HL-60 (cell line): ENCODE measurements at regions not wholly inside any gene's neighbourhood (a gene's known extent, or its start where the extent isn't known, plus 50 kb on each side); places are given as distances from the start of the nearest gene placed in this dataset.

Experiments used
- DNase-seq, 2 experiments: peaks; one replicate each; pipeline ENCODE4 v3.0.0-alpha.2; 2010 to 2020; ENCODE audit warnings: low read depth in 1 of 2, low spot score in 1 of 2
- H3K27ac ChIP-seq: fragments of 250-450 bp; sonication (Bioruptor Pico); replicated peaks from 2 replicates; pipeline ENCODE4 v1.5.1; 2020; ENCODE audit warnings: mild to moderate bottlenecking, moderate library complexity
- H3K27me3 ChIP-seq: fragments of 250-450 bp; sonication (Bioruptor Pico); 2 replicates; pipeline ENCODE4 v1.5.1; 2021; ENCODE audit warnings: mild to moderate bottlenecking, moderate library complexity; ENCODE audit not compliant: insufficient read depth, poor library complexity, severe bottlenecking
- H3K4me3 ChIP-seq: replicated peaks from 2 replicates; pipeline ENCODE4 v1.5.1; 2011; ENCODE audit warnings: mild to moderate bottlenecking, control low read depth, low read length; ENCODE audit not compliant: insufficient read depth
- GABPA ChIP-seq: IDR thresholded peaks from 2 replicates; pipeline ENCODE4 v1.6.1; 2012; ENCODE audit warnings: low read depth
- POLR2AphosphoS5 ChIP-seq: IDR thresholded peaks from 2 replicates; pipeline ENCODE4 v1.6.1; 2012; ENCODE audit warnings: low read depth
- SPI1 ChIP-seq: IDR thresholded peaks from 2 replicates; pipeline ENCODE4 v1.6.1; 2012; ENCODE audit warnings: low read depth, mild to moderate bottlenecking, borderline replicate concordance
- TF ChIP-seq, protein P1 (sequence below): IDR thresholded peaks from 2 replicates; pipeline ENCODE4 v1.6.1; 2012; ENCODE audit warnings: low read depth; ENCODE audit not compliant: insufficient replicate concordance
- TF ChIP-seq, protein P2 (sequence below): IDR thresholded peaks from one replicate; pipeline ENCODE4 v1.5.1; 2011; ENCODE audit warnings: low read length, control low read depth, inconsistent platforms; ENCODE audit not compliant: insufficient read depth

DNA sequence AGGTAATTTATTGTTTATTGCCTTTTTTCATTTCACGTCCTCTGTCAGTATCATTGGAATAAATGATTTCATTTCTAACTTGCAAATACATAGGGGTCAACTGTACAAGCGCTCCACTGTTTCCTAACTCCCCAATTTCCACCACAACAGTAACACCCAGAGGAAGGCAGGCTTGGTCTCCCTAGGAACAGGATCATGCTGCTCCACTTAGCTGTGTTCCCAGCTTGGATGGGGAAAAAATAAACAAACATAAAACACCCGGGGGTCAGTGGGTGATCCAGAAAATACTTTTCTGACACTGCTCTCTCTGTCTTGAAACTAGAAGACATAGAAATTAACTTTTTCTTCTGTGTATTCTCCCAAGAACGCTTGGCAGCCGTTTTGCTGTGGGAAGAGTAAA lies 772.5 kb downstream of the TRIML1 start:
- Histone ChIP-seq H3K27me3 (no peaks in the 10 kb centered on the region), H3K4me3 (no peak overlapping the region), H3K27ac (no peak overlapping the region)
- DNase-seq, result no peak
- TF ChIP-seq SPI1 (no peak), GABPA (no peak), POLR2AphosphoS5 (no peak)
- TF ChIP-seq, protein P1, sequence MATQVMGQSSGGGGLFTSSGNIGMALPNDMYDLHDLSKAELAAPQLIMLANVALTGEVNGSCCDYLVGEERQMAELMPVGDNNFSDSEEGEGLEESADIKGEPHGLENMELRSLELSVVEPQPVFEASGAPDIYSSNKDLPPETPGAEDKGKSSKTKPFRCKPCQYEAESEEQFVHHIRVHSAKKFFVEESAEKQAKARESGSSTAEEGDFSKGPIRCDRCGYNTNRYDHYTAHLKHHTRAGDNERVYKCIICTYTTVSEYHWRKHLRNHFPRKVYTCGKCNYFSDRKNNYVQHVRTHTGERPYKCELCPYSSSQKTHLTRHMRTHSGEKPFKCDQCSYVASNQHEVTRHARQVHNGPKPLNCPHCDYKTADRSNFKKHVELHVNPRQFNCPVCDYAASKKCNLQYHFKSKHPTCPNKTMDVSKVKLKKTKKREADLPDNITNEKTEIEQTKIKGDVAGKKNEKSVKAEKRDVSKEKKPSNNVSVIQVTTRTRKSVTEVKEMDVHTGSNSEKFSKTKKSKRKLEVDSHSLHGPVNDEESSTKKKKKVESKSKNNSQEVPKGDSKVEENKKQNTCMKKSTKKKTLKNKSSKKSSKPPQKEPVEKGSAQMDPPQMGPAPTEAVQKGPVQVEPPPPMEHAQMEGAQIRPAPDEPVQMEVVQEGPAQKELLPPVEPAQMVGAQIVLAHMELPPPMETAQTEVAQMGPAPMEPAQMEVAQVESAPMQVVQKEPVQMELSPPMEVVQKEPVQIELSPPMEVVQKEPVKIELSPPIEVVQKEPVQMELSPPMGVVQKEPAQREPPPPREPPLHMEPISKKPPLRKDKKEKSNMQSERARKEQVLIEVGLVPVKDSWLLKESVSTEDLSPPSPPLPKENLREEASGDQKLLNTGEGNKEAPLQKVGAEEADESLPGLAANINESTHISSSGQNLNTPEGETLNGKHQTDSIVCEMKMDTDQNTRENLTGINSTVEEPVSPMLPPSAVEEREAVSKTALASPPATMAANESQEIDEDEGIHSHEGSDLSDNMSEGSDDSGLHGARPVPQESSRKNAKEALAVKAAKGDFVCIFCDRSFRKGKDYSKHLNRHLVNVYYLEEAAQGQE, result no peak
- TF ChIP-seq, protein P2, sequence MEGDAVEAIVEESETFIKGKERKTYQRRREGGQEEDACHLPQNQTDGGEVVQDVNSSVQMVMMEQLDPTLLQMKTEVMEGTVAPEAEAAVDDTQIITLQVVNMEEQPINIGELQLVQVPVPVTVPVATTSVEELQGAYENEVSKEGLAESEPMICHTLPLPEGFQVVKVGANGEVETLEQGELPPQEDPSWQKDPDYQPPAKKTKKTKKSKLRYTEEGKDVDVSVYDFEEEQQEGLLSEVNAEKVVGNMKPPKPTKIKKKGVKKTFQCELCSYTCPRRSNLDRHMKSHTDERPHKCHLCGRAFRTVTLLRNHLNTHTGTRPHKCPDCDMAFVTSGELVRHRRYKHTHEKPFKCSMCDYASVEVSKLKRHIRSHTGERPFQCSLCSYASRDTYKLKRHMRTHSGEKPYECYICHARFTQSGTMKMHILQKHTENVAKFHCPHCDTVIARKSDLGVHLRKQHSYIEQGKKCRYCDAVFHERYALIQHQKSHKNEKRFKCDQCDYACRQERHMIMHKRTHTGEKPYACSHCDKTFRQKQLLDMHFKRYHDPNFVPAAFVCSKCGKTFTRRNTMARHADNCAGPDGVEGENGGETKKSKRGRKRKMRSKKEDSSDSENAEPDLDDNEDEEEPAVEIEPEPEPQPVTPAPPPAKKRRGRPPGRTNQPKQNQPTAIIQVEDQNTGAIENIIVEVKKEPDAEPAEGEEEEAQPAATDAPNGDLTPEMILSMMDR, result no peak

DNA sequence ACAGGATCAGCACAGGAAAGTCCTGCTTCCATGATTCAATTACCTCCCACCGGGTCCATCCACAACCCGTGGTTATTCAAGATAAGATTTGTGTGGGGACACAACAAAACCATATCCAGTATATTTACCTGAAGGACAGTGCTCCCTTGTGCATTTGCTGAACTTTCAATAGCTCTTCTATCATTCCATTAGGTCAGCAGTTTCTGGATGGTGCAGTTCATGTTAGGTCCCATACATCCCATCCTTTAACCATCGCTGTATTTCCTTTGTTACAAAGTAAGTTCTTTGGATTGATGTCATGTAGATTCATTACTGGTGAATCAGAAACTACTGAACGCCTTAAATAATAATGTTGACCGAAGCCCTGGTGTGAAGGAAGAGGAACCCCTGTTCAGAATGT lies 775.9 kb downstream of the TRIML1 start:
- Histone ChIP-seq H3K27me3 (no peaks in the 10 kb centered on the region), H3K4me3 (no peak overlapping the region), H3K27ac (no peak overlapping the region)
- TF ChIP-seq GABPA, result no peak
- TF ChIP-seq, protein P2, result no peak
- TF ChIP-seq SPI1, result no peak
- TF ChIP-seq, protein P1, result no peak
- no peak for TF ChIP-seq POLR2AphosphoS5
- DNase-seq, result no peak

DNA sequence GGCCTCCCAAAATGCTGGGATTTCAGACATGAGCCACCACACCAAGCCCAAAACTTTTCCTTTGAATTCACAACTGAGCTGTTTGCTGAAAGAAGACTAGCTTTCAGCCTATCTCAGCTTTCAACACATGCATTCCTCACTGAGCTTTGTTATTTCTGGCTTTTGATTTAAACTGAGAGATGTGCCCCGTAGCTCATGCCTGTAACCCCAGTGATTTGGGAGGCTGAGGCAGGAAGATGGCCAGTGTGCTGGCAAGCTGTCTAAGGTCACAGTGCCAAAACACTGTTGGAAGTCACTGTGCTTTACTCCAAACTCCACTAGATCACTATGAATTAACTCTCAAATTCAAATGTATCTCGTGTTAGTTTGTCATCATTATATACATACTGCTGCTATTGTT lies 779.5 kb downstream of the TRIML1 start:
- Histone ChIP-seq H3K4me3 (no peak overlapping the region), H3K27ac (no peak overlapping the region), H3K27me3 (no peaks in the 10 kb centered on the region)
- TF ChIP-seq GABPA (no peak), POLR2AphosphoS5 (no peak), SPI1 (no peak)
- TF ChIP-seq, protein P1, result no peak
- TF ChIP-seq, protein P2, result no peak
- no peak for DNase-seq
